HFFc6 (cell line): ENCODE measurements at regions not wholly inside any gene's neighbourhood (a gene's known extent, or its start where the extent isn't known, plus 50 kb on each side); places are given as distances from the start of the nearest gene placed in this dataset.

ENCODE experiments used
- DNase-seq: peaks from one replicate; pipeline ENCODE4 v3.0.0-alpha.2; 2018
- H3K27ac Mint-ChIP-seq: 2 replicates; pipeline ENCODE4 v1.8.0; 2020; ENCODE audit warnings: mild to moderate bottlenecking, mixed read lengths
- H3K27me3 Mint-ChIP-seq: 2 replicates; pipeline ENCODE4 v1.8.0; 2021; ENCODE audit warnings: mild to moderate bottlenecking, moderate library complexity, mixed read lengths; ENCODE audit not compliant: insufficient read depth
- H3K36me3 Mint-ChIP-seq: 2 replicates; pipeline ENCODE4 v1.8.0; 2021; ENCODE audit warnings: low read depth, mixed read lengths
- H3K4me1 Mint-ChIP-seq: 2 replicates; pipeline ENCODE4 v1.8.0; 2020; ENCODE audit warnings: low read depth, mixed read lengths
- H3K4me3 Mint-ChIP-seq: 2 replicates; pipeline ENCODE4 v1.8.0; 2020; ENCODE audit warnings: mild to moderate bottlenecking, moderate library complexity, mixed read lengths
- H3K9me3 Mint-ChIP-seq: 2 replicates; pipeline ENCODE4 v1.8.0; 2020; ENCODE audit warnings: mild to moderate bottlenecking, mixed read lengths
- CTCF ChIP-seq: fragments of 200-600 bp; sonication (generic); IDR thresholded peaks from 2 replicates; pipeline ENCODE4 v1.5.0; 2021; ENCODE audit warnings: antibody characterized with exemption, mild to moderate bottlenecking

GRCh38 chr2:145156199-145156598 is 636.3 kb upstream of the ZEB2 start:
- TF ChIP-seq CTCF, result no peak
- Mint-ChIP-seq H3K9me3 (peaks cover 9% of the 10 kb centered on the region), H3K4me1 (peaks cover 21% of the 10 kb centered on the region), H3K4me3 (no peak overlapping the region), H3K27me3 (no peaks in the 10 kb centered on the region; the same call in 1 of the 2 replicates), H3K27ac (no peak overlapping the region), H3K36me3 (peaks cover 5% of the 10 kb centered on the region)
- no peak for DNase-seq

DNA sequence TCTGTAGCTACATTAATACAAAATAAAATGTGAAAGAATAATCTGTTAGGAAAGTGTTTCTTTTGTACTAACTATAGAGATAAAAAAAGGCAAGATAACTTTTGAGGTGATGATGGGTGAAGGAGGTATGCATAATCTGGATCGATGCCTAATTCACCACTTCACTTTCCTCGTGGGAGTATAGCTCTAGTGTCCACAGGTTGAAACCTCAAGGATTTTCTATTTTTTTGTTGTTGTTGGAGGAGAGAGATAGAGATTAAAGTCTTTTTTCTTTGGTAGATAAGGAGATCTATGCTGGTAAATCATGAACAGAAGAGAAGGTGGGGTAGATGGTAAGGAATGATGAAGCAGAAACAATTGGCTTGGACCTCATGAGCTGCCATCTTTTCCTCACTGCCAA is 635.3 kb upstream of the ZEB2 start:
- no peak overlapping the region for H3K4me3 Mint-ChIP-seq
- H3K27me3 Mint-ChIP-seq, result no peaks in the 10 kb centered on the region; the same call in 1 of the 2 replicates
- H3K9me3 Mint-ChIP-seq, result peaks cover 9% of the 10 kb centered on the region
- H3K36me3 Mint-ChIP-seq, result peaks cover 5% of the 10 kb centered on the region
- DNase-seq, result no peak
- TF ChIP-seq CTCF, result no peak
- peaks cover 21% of the 10 kb centered on the region for H3K4me1 Mint-ChIP-seq
- H3K27ac Mint-ChIP-seq, result no peak overlapping the region

DNA sequence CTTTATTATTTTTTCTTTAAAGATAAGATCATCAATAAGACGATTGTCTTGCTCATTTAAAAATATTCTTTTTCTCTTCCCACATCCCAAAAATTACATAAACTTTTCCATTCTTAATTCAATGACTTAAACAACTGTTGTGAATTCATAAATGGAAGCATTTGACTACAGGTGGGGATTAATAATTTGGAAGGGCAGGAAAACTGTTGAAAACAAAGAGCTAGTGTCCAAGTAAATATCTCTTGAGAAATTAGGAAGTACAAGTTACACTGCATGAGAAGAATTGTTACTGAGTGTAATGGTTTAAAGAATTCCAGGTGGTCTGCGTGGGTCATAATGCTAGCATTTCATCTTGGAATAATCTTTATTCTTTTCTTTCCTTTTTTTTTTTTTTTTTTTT is 634.8 kb upstream of the ZEB2 start:
- Mint-ChIP-seq H3K27ac (no peak overlapping the region), H3K4me1 (peaks cover 21% of the 10 kb centered on the region), H3K27me3 (no peaks in the 10 kb centered on the region; the same call in 1 of the 2 replicates), H3K4me3 (no peak overlapping the region), H3K36me3 (peaks cover 5% of the 10 kb centered on the region), H3K9me3 (peaks cover 9% of the 10 kb centered on the region)
- no peak for DNase-seq
- TF ChIP-seq CTCF, result no peak

DNA sequence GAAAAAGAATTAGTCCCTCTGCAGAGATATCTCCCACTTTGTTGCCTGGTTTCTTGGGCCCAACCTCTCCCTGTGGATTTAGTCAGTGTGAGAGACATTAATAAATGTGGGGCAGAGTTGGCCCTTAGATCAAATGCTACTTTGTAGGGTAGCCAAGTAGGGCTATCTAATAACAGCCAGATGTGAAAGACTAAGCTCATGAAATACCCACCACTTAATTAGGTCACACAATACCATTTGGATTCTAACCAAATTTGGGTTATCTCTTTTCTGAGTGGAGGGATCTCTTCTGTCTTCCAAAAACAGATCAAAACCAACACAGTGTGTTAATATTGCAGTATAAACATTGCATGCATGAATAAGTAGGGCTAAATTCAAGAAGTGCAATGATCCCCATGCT is 626.8 kb upstream of the ZEB2 start:
- H3K36me3 Mint-ChIP-seq, result no peaks in the 10 kb centered on the region; the same call in 1 of the 2 replicates
- no peak overlapping the region for H3K4me3 Mint-ChIP-seq
- no peaks in the 10 kb centered on the region for H3K9me3 Mint-ChIP-seq
- no peak for DNase-seq
- no peaks in the 10 kb centered on the region for H3K27me3 Mint-ChIP-seq
- no peaks in the 10 kb centered on the region for H3K4me1 Mint-ChIP-seq
- TF ChIP-seq CTCF, result no peak
- H3K27ac Mint-ChIP-seq, result no peak overlapping the region

- no peak for DNase-seq
- H3K9me3 Mint-ChIP-seq, result no peaks in the 10 kb centered on the region
- H3K36me3 Mint-ChIP-seq, result no peaks in the 10 kb centered on the region
- no peak for TF ChIP-seq CTCF
- H3K27me3 Mint-ChIP-seq, result no peaks in the 10 kb centered on the region
- H3K27ac Mint-ChIP-seq, result no peak overlapping the region
- H3K4me3 Mint-ChIP-seq, result no peak overlapping the region
- no peaks in the 10 kb centered on the region for H3K4me1 Mint-ChIP-seq
Observed at GRCh38 chr2:145144131-145144728, 624.3 kb upstream of the ZEB2 start.

GRCh38 chr2:145141981-145142380 is 622.1 kb upstream of the ZEB2 start:
- no peak overlapping the region for H3K27ac Mint-ChIP-seq
- no peaks in the 10 kb centered on the region for H3K9me3 Mint-ChIP-seq
- peaks cover 6% of the 10 kb centered on the region; the same call in 1 of the 2 replicates for H3K4me1 Mint-ChIP-seq
- no peaks in the 10 kb centered on the region for H3K27me3 Mint-ChIP-seq
- H3K4me3 Mint-ChIP-seq, result no peak overlapping the region
- H3K36me3 Mint-ChIP-seq, result no peaks in the 10 kb centered on the region
- TF ChIP-seq CTCF, result no peak
- no peak for DNase-seq
